Adrenal gland (tissue), 5 donors: ENCODE measurements at regions not wholly inside any gene's neighbourhood (a gene's known extent, or its start where the extent isn't known, plus 50 kb on each side); places are given as distances from the start of the nearest gene placed in this dataset.

ENCODE experiments used
- CTCF ChIP-seq, 6 experiments: fragments of 450-650 bp in 4 of 6; fragments of 200-600 bp in 2 of 6; sonication (generic) in 1 of 6; IDR thresholded peaks; 1 replicate in 5 of 6; 2 replicates in 1 of 6; pipeline versions ENCODE4 v1.5.1 to v1.8.0; 2016 to 2021; ENCODE audit warnings: antibody characterized with exemption in 6 of 6, mild to moderate bottlenecking in 2 of 6, moderate library complexity in 1 of 6
- POLR2A ChIP-seq, 2 donors: fragments of 450-650 bp; IDR thresholded peaks; one replicate each; pipeline ENCODE4 v1.6.1; 2017; ENCODE audit warnings: antibody characterized with exemption in 2 of 2, mild to moderate bottlenecking in 2 of 2, moderate library complexity in 1 of 2
- donor health status: DM: no; HTN: no; CAD: no.

- no peak for TF ChIP-seq CTCF (IDR thresholded peaks at IDR 0.05)
- TF ChIP-seq POLR2A (IDR thresholded peaks at IDR 0.05) = no peak
Measured at GRCh38 chr10:24773939-24774589, 50.4 kb upstream of the ARHGAP21 start.
